ENCODE measurements at regions not wholly inside any gene's neighbourhood (a gene's known extent, or its start where the extent isn't known, plus 50 kb on each side); places are given as distances from the start of the nearest gene placed in this dataset.

- TF ChIP-seq CTCF (conservative IDR thresholded peaks at IDR 0.05; ENCODE audit: low read depth, low read length): no peak
- TF ChIP-seq BHLHE40 (IDR thresholded peaks at IDR 0.05; ENCODE audit: low read depth, low read length): no peak
- TF ChIP-seq RFX5 (IDR thresholded peaks at IDR 0.05; ENCODE audit: low read depth, low read length): no peak
- TF ChIP-seq RAD21 (IDR thresholded peaks at IDR 0.05; ENCODE audit: low read length): no peak
- TF ChIP-seq POLR2A (IDR thresholded peaks at IDR 0.05; ENCODE audit: low read depth, low read length): no peak
- no peak for TF ChIP-seq CHD1 (IDR thresholded peaks at IDR 0.05; ENCODE audit: low read depth, low read length)
- TF ChIP-seq FOS (IDR thresholded peaks at IDR 0.05; ENCODE audit: low read depth, low read length): no peak
- no peak for TF ChIP-seq SMC3 (IDR thresholded peaks at IDR 0.05; ENCODE audit: low read depth, low read length)
- TF ChIP-seq MAZ (IDR thresholded peaks at IDR 0.05; ENCODE audit: borderline replicate concordance, low read depth, low read length): no peak
- no peak for TF ChIP-seq MAFK (IDR thresholded peaks at IDR 0.05; ENCODE audit: low read depth, low read length)
- TF ChIP-seq CEBPB (IDR thresholded peaks at IDR 0.05; ENCODE audit: low read depth, low read length): no peak
- TF ChIP-seq MXI1 (IDR thresholded peaks at IDR 0.05; ENCODE audit: borderline replicate concordance, low read depth, low read length): no peak
Observed at GRCh38 chr2:16066261-16067036, 126.1 kb downstream of the MYCN start.

Measured in IMR-90 (cell line).